ENCODE measurements at regions not wholly inside any gene's neighbourhood (a gene's known extent, or its start where the extent isn't known, plus 50 kb on each side); places are given as distances from the start of the nearest gene placed in this dataset.

DNA sequence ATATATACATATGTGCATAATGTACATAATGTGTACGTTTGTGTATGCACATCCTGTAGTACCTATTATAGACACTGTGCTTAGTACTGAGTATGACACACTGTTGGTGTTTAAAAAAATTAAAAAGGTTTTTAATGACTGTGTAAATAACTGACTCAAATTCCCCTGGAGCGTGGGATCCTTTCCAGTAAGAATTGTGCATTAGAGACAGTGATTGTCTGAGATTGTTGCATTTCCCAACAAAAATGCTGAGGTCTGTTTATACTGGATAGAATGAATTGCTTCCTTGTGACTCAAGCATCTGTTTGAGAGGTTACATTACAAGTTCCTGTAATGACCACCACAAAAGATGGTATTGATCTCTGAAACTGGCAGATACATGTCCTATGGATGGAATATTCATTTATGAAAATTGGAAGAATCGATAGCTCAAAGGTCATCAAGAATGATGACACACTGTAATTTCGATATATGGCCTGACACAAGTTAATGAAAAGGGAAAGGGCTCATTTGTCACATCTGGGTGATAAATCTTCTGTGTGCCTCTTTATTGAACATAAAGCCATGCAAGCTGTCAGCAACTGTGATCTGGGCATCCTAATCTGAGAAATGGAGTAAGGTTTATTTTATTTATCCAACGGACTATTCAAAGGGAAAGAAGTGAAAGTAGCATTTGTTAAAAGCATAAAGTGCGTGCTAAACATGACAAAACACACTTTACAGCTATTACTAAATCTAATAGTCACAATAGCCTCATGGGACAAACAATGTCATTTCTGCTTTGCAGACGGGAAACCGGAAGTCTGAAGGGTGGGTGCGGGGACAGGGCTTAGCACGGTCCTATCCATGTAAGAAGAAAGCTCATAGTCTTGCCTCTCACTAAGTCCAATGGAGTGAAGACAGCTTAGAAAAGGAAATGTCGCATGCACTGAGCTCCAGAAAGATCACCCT lies 228.8 kb downstream of the CDH11 start:
- H3K27ac ChIP-seq (replicated peaks): no peak overlapping the region
- no peaks in the 10 kb centered on the region for H3K27me3 ChIP-seq (ENCODE audit: insufficient read depth, poor library complexity, severe bottlenecking)
- no peak for DNase-seq (ENCODE audit: low read depth in 1 of 2, low spot score in 1 of 2)
- no peak overlapping the region for H3K4me3 ChIP-seq (replicated peaks; ENCODE audit: insufficient read depth, low read length)
- TF ChIP-seq, protein P1, sequence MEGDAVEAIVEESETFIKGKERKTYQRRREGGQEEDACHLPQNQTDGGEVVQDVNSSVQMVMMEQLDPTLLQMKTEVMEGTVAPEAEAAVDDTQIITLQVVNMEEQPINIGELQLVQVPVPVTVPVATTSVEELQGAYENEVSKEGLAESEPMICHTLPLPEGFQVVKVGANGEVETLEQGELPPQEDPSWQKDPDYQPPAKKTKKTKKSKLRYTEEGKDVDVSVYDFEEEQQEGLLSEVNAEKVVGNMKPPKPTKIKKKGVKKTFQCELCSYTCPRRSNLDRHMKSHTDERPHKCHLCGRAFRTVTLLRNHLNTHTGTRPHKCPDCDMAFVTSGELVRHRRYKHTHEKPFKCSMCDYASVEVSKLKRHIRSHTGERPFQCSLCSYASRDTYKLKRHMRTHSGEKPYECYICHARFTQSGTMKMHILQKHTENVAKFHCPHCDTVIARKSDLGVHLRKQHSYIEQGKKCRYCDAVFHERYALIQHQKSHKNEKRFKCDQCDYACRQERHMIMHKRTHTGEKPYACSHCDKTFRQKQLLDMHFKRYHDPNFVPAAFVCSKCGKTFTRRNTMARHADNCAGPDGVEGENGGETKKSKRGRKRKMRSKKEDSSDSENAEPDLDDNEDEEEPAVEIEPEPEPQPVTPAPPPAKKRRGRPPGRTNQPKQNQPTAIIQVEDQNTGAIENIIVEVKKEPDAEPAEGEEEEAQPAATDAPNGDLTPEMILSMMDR (IDR thresholded peaks at IDR 0.05; ENCODE audit: insufficient read depth, low read length): no peak
- TF ChIP-seq SPI1 (IDR thresholded peaks at IDR 0.05; ENCODE audit: borderline replicate concordance, low read depth): no peak
- TF ChIP-seq, protein P2, sequence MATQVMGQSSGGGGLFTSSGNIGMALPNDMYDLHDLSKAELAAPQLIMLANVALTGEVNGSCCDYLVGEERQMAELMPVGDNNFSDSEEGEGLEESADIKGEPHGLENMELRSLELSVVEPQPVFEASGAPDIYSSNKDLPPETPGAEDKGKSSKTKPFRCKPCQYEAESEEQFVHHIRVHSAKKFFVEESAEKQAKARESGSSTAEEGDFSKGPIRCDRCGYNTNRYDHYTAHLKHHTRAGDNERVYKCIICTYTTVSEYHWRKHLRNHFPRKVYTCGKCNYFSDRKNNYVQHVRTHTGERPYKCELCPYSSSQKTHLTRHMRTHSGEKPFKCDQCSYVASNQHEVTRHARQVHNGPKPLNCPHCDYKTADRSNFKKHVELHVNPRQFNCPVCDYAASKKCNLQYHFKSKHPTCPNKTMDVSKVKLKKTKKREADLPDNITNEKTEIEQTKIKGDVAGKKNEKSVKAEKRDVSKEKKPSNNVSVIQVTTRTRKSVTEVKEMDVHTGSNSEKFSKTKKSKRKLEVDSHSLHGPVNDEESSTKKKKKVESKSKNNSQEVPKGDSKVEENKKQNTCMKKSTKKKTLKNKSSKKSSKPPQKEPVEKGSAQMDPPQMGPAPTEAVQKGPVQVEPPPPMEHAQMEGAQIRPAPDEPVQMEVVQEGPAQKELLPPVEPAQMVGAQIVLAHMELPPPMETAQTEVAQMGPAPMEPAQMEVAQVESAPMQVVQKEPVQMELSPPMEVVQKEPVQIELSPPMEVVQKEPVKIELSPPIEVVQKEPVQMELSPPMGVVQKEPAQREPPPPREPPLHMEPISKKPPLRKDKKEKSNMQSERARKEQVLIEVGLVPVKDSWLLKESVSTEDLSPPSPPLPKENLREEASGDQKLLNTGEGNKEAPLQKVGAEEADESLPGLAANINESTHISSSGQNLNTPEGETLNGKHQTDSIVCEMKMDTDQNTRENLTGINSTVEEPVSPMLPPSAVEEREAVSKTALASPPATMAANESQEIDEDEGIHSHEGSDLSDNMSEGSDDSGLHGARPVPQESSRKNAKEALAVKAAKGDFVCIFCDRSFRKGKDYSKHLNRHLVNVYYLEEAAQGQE (IDR thresholded peaks at IDR 0.05; ENCODE audit: insufficient replicate concordance, low read depth): no peak

GRCh38 chr16:64889446-64889845 lies 232.4 kb downstream of the CDH11 start:
- no peak for DNase-seq (ENCODE audit: low read depth in 1 of 2, low spot score in 1 of 2)
- Histone ChIP-seq H3K27ac (replicated peaks) (no peak overlapping the region), H3K4me3 (replicated peaks; ENCODE audit: insufficient read depth, low read length) (no peak overlapping the region), H3K27me3 (ENCODE audit: insufficient read depth, poor library complexity, severe bottlenecking) (no peaks in the 10 kb centered on the region)
- TF ChIP-seq, protein P2 (IDR thresholded peaks at IDR 0.05; ENCODE audit: insufficient replicate concordance, low read depth): no peak

DNA sequence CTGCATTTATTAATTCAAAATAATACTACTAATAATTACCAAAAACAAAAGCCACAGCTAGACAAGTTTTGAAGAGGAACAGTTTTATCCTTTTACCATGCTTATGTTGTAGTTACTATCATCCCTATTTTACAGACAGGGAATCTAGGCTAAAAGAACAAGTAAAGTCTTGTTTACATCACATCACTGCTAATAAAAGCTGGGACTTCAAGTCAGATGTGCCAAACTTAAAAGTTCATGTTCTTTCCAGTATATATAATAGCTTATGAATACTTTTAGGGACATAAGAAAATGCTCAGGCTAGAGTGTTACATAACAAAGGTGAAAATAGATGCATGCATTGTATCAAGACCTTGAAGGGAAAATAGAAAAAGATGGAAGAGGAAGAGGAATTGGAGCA lies 234.2 kb downstream of the CDH11 start:
- Histone ChIP-seq H3K27me3 (ENCODE audit: insufficient read depth, poor library complexity, severe bottlenecking) (no peaks in the 10 kb centered on the region), H3K27ac (replicated peaks) (no peak overlapping the region), H3K4me3 (replicated peaks; ENCODE audit: insufficient read depth, low read length) (no peak overlapping the region)
- TF ChIP-seq, protein P2 (IDR thresholded peaks at IDR 0.05; ENCODE audit: insufficient replicate concordance, low read depth): no peak
- no peak for TF ChIP-seq GABPA (IDR thresholded peaks at IDR 0.05; ENCODE audit: low read depth)
- TF ChIP-seq POLR2AphosphoS5 (IDR thresholded peaks at IDR 0.05; ENCODE audit: low read depth): no peak
- TF ChIP-seq SPI1 (IDR thresholded peaks at IDR 0.05; ENCODE audit: borderline replicate concordance, low read depth): no peak
- TF ChIP-seq, protein P1 (IDR thresholded peaks at IDR 0.05; ENCODE audit: insufficient read depth, low read length): no peak
- DNase-seq (ENCODE audit: low read depth in 1 of 2, low spot score in 1 of 2): no peak

All from HL-60 (cell line).